Prostate gland (tissue), 2 donors: ENCODE measurements at regions not wholly inside any gene's neighbourhood (a gene's known extent, or its start where the extent isn't known, plus 50 kb on each side); places are given as distances from the start of the nearest gene placed in this dataset.
A peak's percentile ranks its signal among the peaks of the same experiment; 100 is the strongest.

Experiments
- DNase-seq: peaks from one replicate; pipeline ENCODE4 v3.0.0-alpha.2; 2019; ENCODE audit warnings: low spot score
- H3K27ac ChIP-seq, 2 donors: fragments of 200-600 bp; sonication (generic); 2 replicates each; pipeline ENCODE4 v1.5.1; 2017 to 2019
- H3K27me3 ChIP-seq: fragments of 200-600 bp; sonication (generic); replicated peaks from 2 replicates; pipeline ENCODE4 v1.5.1; 2019; ENCODE audit not compliant: insufficient read depth
- H3K36me3 ChIP-seq, 2 donors: fragments of 200-600 bp; sonication (generic); 1 replicate in 1 of 2; 2 replicates in 1 of 2; pipeline versions ENCODE4 v1.5.1 to v1.8.1; 2017 to 2019
- H3K4me1 ChIP-seq: fragments of 200-600 bp; sonication (generic); replicated peaks from 2 replicates; pipeline ENCODE4 v1.5.1; 2019
- H3K4me3 ChIP-seq, 2 donors: fragments of 200-600 bp; sonication (generic); 2 replicates each; pipeline ENCODE4 v1.5.1; 2017 to 2019
- H3K9me3 ChIP-seq: fragments of 200-600 bp; sonication (generic); 2 replicates; pipeline ENCODE4 v1.5.1; 2017
- CTCF ChIP-seq, 4 experiments: fragments of 200-600 bp in 2 of 4; fragments of 450-650 bp in 2 of 4; sonication (generic) in 2 of 4; IDR thresholded peaks; 1 replicate in 3 of 4; 2 replicates in 1 of 4; pipeline ENCODE4 v1.5.1; 2016 to 2019; ENCODE audit warnings: antibody characterized with exemption in 4 of 4, mild to moderate bottlenecking in 2 of 4, moderate library complexity in 2 of 4
- POLR2A ChIP-seq: fragments of 450-650 bp; IDR thresholded peaks from one replicate; pipeline ENCODE4 v1.6.1; 2016; ENCODE audit warnings: antibody characterized with exemption, mild to moderate bottlenecking
- POLR2AphosphoS5 ChIP-seq: sonication (generic); formaldehyde crosslinking; IDR thresholded peaks from one replicate; pipeline ENCODE4 v1.6.1; 2017; ENCODE audit warnings: antibody characterized with exemption
- WGBS: methylation state at CpG from one replicate; pipeline ENCODE4 v1.1.5; 2018; 5-methylcytosine and 5-hydroxymethylcytosine counted together
- intact Hi-C: fragments of 100-400 bp; cut with DNase I; formaldehyde crosslinking; loops from one replicate; pipeline ENCODE4 v1.14.2; 2022

- TF ChIP-seq CTCF (IDR thresholded peaks at IDR 0.05) (no peak), POLR2A (no peak), POLR2AphosphoS5 (no peak)
- Histone ChIP-seq H3K36me3 (no peaks in the 10 kb centered on the region), H3K27ac (no peak overlapping the region), H3K27me3 (no peaks in the 10 kb centered on the region), H3K4me3 (no peak overlapping the region), H3K4me1 (no peaks in the 10 kb centered on the region), H3K9me3 (no peaks in the 10 kb centered on the region)
- intact Hi-C loops = no loop called here
- DNase-seq = no peak
- WGBS = 76% methylated on average over 2 of the region's 2 CpGs
Measured at GRCh38 chr6:62541502-62541901, 255.5 kb upstream of the KHDRBS2 start.

GRCh38 chr6:62530985-62531384 lies 245.0 kb upstream of the KHDRBS2 start:
- H3K27me3 ChIP-seq = no peaks in the 10 kb centered on the region
- H3K4me1 ChIP-seq = no peaks in the 10 kb centered on the region
- TF ChIP-seq CTCF (IDR thresholded peaks at IDR 0.05) (no peak), POLR2AphosphoS5 (no peak), POLR2A (no peak)
- no peak overlapping the region for H3K4me3 ChIP-seq
- H3K9me3 ChIP-seq = no peaks in the 10 kb centered on the region
- no peak for DNase-seq
- no peaks in the 10 kb centered on the region for H3K36me3 ChIP-seq
- intact Hi-C loops = no loop called here
- 70% methylated on average over 2 of the region's 2 CpGs for WGBS
- H3K27ac ChIP-seq = no peak overlapping the region

GRCh38 chr6:62528894-62529526 lies 243.0 kb upstream of the KHDRBS2 start:
- Histone ChIP-seq H3K9me3 (no peaks in the 10 kb centered on the region), H3K36me3 (no peaks in the 10 kb centered on the region), H3K4me1 (no peaks in the 10 kb centered on the region), H3K27me3 (no peaks in the 10 kb centered on the region), H3K4me3 (no peak overlapping the region), H3K27ac (no peak overlapping the region)
- DNase-seq = no peak
- intact Hi-C loops = no loop called here
- 90% methylated on average over 3 of the region's 3 CpGs for WGBS
- no peak for TF ChIP-seq POLR2AphosphoS5

GRCh38 chr6:62523630-62524029 lies 237.6 kb upstream of the KHDRBS2 start:
- WGBS = 17% methylated on average over 2 of the region's 2 CpGs

GRCh38 chr6:62519574-62519973 lies 233.5 kb upstream of the KHDRBS2 start:
- TF ChIP-seq CTCF (IDR thresholded peaks at IDR 0.05) (no peak), POLR2AphosphoS5 (no peak), POLR2A (no peak)
- Histone ChIP-seq H3K27me3 (no peaks in the 10 kb centered on the region), H3K36me3 (no peaks in the 10 kb centered on the region), H3K9me3 (no peaks in the 10 kb centered on the region), H3K27ac (no peak overlapping the region), H3K4me3 (no peak overlapping the region), H3K4me1 (peaks cover 3% of the 10 kb centered on the region)
- intact Hi-C loops = no loop called here
- no peak for DNase-seq

More at GRCh38 chr6:62523630-62524029, 237.6 kb upstream of the KHDRBS2 start:
- H3K4me3 ChIP-seq = no peak overlapping the region
- no peaks in the 10 kb centered on the region for H3K27me3 ChIP-seq
- intact Hi-C loops = no loop called here
- no peaks in the 10 kb centered on the region for H3K9me3 ChIP-seq
- no peaks in the 10 kb centered on the region for H3K36me3 ChIP-seq
- peaks cover 3% of the 10 kb centered on the region for H3K4me1 ChIP-seq
- TF ChIP-seq POLR2A = no peak
- TF ChIP-seq POLR2AphosphoS5 = peak; percentile 22
- H3K27ac ChIP-seq = no peak overlapping the region
- DNase-seq = no peak
